GM12878 (cell line): ENCODE measurements at regions not wholly inside any gene's neighbourhood (a gene's known extent, or its start where the extent isn't known, plus 50 kb on each side); places are given as distances from the start of the nearest gene placed in this dataset.

ENCODE experiments used
- ATAC-seq: fragments of 200-7000 bp; cut with Tn5 transposase; 3 replicates; pipeline ENCODE4 v1.9.1; 2020; ENCODE audit warnings: mild to moderate bottlenecking, moderate library complexity
- BruUV-seq: library from RNA; stranded (reverse); fragments of 400-500 nt; replicated peaks from 2 replicates; lab custom pipeline; 2021; lab: Mats Ljungman, UMichigan
- CTCF ChIA-PET: fragments of 300-600 bp; sonication (Branson Sonifier 250); formaldehyde crosslinking; extraction: SDS; loops from one replicate; lab custom pipeline; 2021; ENCODE audit warnings: inconsistent platforms; lab: Yijun Ruan, JAX
- POLR2A ChIA-PET: fragments of 350-600 bp; formaldehyde crosslinking; extraction: SDS; loops from one replicate; lab custom pipeline; 2021; ENCODE audit warnings: inconsistent platforms; lab: Charles Lee
- RAD21 ChIA-PET: fragments of 300-600 bp; sonication (Branson Sonifier 250); formaldehyde crosslinking; loops from one replicate; lab custom pipeline; 2023; ENCODE audit warnings: antibody characterized with exemption; ENCODE audit not compliant: unreplicated experiment; lab: Charles Lee
- SMC1A ChIA-PET: fragments of 300-600 bp; sonication (Branson Sonifier 250); formaldehyde crosslinking; loops from one replicate; lab custom pipeline; 2023; ENCODE audit not compliant: unreplicated experiment, uncharacterized antibody; lab: Charles Lee
- DNase-seq: peaks from one replicate; pipeline ENCODE4 v3.0.0-alpha.2; 2011; ENCODE audit warnings: low read depth, low spot score
- FAIRE-seq: peaks from 3 replicates; lab custom pipeline; 2011; peaks lifted over from hg19 to GRCh38; lab: Jason Lieb, UNC
- H2AFZ ChIP-seq: 2 replicates; pipeline ENCODE4 v1.6.0; 2011; ENCODE audit warnings: low read depth, low read length, control low read depth; ENCODE audit not compliant: control insufficient read depth
- H3K27ac ChIP-seq: 2 replicates; pipeline ENCODE4 v1.5.1; 2011; ENCODE audit warnings: control low read depth; ENCODE audit not compliant: control insufficient read depth, insufficient read depth
- H3K27me3 ChIP-seq, 2 experiments: replicated peaks in 1 of 2; 2 replicates each; pipeline versions ENCODE4 v1.6.0 to v1.6.1; 2011; ENCODE audit warnings: low read length in 1 of 2; ENCODE audit not compliant: control insufficient read depth in 2 of 2, insufficient read depth in 2 of 2
- H3K36me3 ChIP-seq, 2 experiments: 2 replicates each; pipeline ENCODE4 v1.5.1; 2011; ENCODE audit warnings: low read length in 1 of 2; ENCODE audit not compliant: control insufficient read depth in 2 of 2, insufficient read depth in 2 of 2
- H3K4me1 ChIP-seq: 2 replicates; pipeline ENCODE4 v1.6.1; 2011; ENCODE audit warnings: mild to moderate bottlenecking, low read length, moderate library complexity, mixed read lengths; ENCODE audit not compliant: control insufficient read depth, insufficient read depth
- H3K4me2 ChIP-seq: 2 replicates; pipeline ENCODE4 v1.6.0; 2011; ENCODE audit warnings: control low read depth; ENCODE audit not compliant: control insufficient read depth, insufficient read depth
- H3K4me3 ChIP-seq: fragments of 200-600 bp; sonication (generic); 2 replicates; pipeline ENCODE4 v1.5.1; 2016
- H3K79me2 ChIP-seq: 2 replicates; pipeline ENCODE4 v1.6.0; 2011; ENCODE audit warnings: low read length; ENCODE audit not compliant: control insufficient read depth, insufficient read depth
- H3K9ac ChIP-seq: 2 replicates; pipeline ENCODE4 v1.8.0; 2011; ENCODE audit warnings: low read length, control low read depth, mixed read lengths; ENCODE audit not compliant: control insufficient read depth, insufficient read depth
- H3K9me3 ChIP-seq: replicated peaks from 3 replicates; pipeline ENCODE4 v1.5.1; 2011; ENCODE audit warnings: mild to moderate bottlenecking, low read length; ENCODE audit not compliant: control insufficient read depth, insufficient read depth
- H4K20me1 ChIP-seq: 2 replicates; pipeline ENCODE4 v1.6.0; 2011; ENCODE audit not compliant: control insufficient read depth, insufficient read depth
- CHD4 ChIP-seq: fragments of 200-600 bp; sonication (generic); IDR thresholded peaks from 2 replicates; pipeline ENCODE4 v1.6.1; 2016; ENCODE audit warnings: mild to moderate bottlenecking
- DPF2 ChIP-seq: fragments of 450-650 bp; IDR thresholded peaks from 2 replicates; pipeline ENCODE4 v1.6.1; 2017; ENCODE audit warnings: mild to moderate bottlenecking
- HDGF ChIP-seq: fragments of 450-650 bp; IDR thresholded peaks from 2 replicates; pipeline ENCODE4 v1.6.1; 2016; ENCODE audit warnings: antibody characterized with exemption
- HSF1 ChIP-seq: fragments of 150-350 bp; IDR thresholded peaks from 2 replicates; pipeline ENCODE4 v1.6.1; 2014; ENCODE audit warnings: mild to moderate bottlenecking, low read depth, low read length
- IRF3 ChIP-seq: fragments of 450-650 bp; IDR thresholded peaks from 2 replicates; pipeline ENCODE4 v1.6.1; 2014; ENCODE audit warnings: mild to moderate bottlenecking
- JUND ChIP-seq: IDR thresholded peaks from 2 replicates; pipeline ENCODE4 v1.6.1; 2012; ENCODE audit warnings: low read depth, mild to moderate bottlenecking, low read length, improper control_type of control experiment, moderate library complexity
- LARP7 ChIP-seq: fragments of 450-650 bp; IDR thresholded peaks from 2 replicates; pipeline ENCODE4 v1.6.1; 2017; ENCODE audit warnings: mild to moderate bottlenecking
- RUNX3 ChIP-seq: IDR thresholded peaks from 2 replicates; pipeline ENCODE4 v1.6.1; 2012; ENCODE audit warnings: low read length, inconsistent platforms
- SKIL ChIP-seq: fragments of 450-650 bp; IDR thresholded peaks from 2 replicates; pipeline ENCODE4 v1.6.1; 2017; ENCODE audit warnings: mild to moderate bottlenecking, low read depth, inconsistent platforms; ENCODE audit not compliant: poor library complexity, severe bottlenecking
- SP1 ChIP-seq: IDR thresholded peaks from one replicate; pipeline ENCODE4 v1.6.1; 2011; ENCODE audit warnings: low read depth, low read length
- SPI1 ChIP-seq: IDR thresholded peaks from 2 replicates; pipeline ENCODE4 v1.6.1; 2011; ENCODE audit warnings: low read depth, mild to moderate bottlenecking, low read length, moderate library complexity, borderline replicate concordance; ENCODE audit not compliant: insufficient read depth
- TCF12 ChIP-seq: IDR thresholded peaks from 2 replicates; pipeline ENCODE4 v1.6.1; 2011; ENCODE audit warnings: low read depth, mild to moderate bottlenecking, low read length
- WRNIP1 ChIP-seq: IDR thresholded peaks from 2 replicates; pipeline ENCODE4 v1.6.1; 2011; ENCODE audit warnings: low read depth, low read length, improper control_type of control experiment, borderline replicate concordance
- ZBTB33 ChIP-seq: fragments of 450-650 bp; IDR thresholded peaks from 2 replicates; pipeline ENCODE4 v1.6.1; 2017; ENCODE audit warnings: mild to moderate bottlenecking
- ZNF687 ChIP-seq: fragments of 450-650 bp; IDR thresholded peaks from 2 replicates; pipeline ENCODE4 v1.6.1; 2017; ENCODE audit warnings: mild to moderate bottlenecking, moderate library complexity
- WGBS: methylation state at CpG from one replicate; pipeline ENCODE4 v1.1.6; 2016; ENCODE audit warnings: low lambda C conversion rate; ENCODE audit not compliant: insufficient replicate concordance, insufficient coverage; ENCODE audit errors: missing lambda C conversion rate; 5-methylcytosine and 5-hydroxymethylcytosine counted together
- in situ Hi-C: fragments of 300-500 bp; cut with MboI; formaldehyde crosslinking; loops from 9 replicates; pipeline ENCODE4 v1.14.3; 2018; ENCODE audit warnings: mixed read lengths
- intact Hi-C: fragments of 100-400 bp; cut with micrococcal nuclease; formaldehyde crosslinking; loops from one replicate; pipeline ENCODE4 v1.14.2; 2022; ENCODE audit not compliant: unreplicated experiment

- Histone ChIP-seq H3K79me2 (no peaks in the 10 kb centered on the region), H3K9me3 (no peaks in the 10 kb centered on the region), H3K36me3 (no peaks in the 10 kb centered on the region), H3K4me1 (no peaks in the 10 kb centered on the region), H2AFZ (no peak overlapping the region), H3K4me2 (no peak overlapping the region), H3K4me3 (no peak overlapping the region), H4K20me1 (no peaks in the 10 kb centered on the region), H3K27me3 (no peaks in the 10 kb centered on the region), H3K9ac (no peak overlapping the region), H3K27ac (no peak overlapping the region)
- DNase-seq = no peak
- no TSS peak for BruUV-seq
- in situ Hi-C loops (no loop called here), intact Hi-C loops (no loop called here)
- RAD21 ChIA-PET = interaction anchor here (0.9 kb wide), 1 partner anchor 127 kb away, joined by 3 read pairs; no protein-coding TSS in a partner anchor
- 40% methylated on average over 1 of the region's 1 CpG for WGBS
- POLR2A ChIA-PET = no interaction called here
- SMC1A ChIA-PET = no interaction called here
- FAIRE-seq = no peak
- CTCF ChIA-PET = interaction anchor here (0.8 to 1.4 kb wide), 2 partner anchors 29 to 94 kb away, joined by 3 to 4 read pairs; no protein-coding TSS in a partner anchor
- ATAC-seq = no peak
- TF ChIP-seq ZBTB33 (no peak), SPI1 (no peak), HSF1 (no peak), ZNF687 (no peak), HDGF (no peak), LARP7 (no peak), DPF2 (no peak), SP1 (no peak), CHD4 (no peak), TCF12 (no peak), JUND (no peak), WRNIP1 (no peak), SKIL (no peak), RUNX3 (no peak), IRF3 (no peak)
Observed at GRCh38 chr12:16475521-16475920, 128.1 kb downstream of the MGST1 start.
